A549 (cell line): ENCODE measurements at regions not wholly inside any gene's neighbourhood (a gene's known extent, or its start where the extent isn't known, plus 50 kb on each side); places are given as distances from the start of the nearest gene placed in this dataset.

Source experiments
- BCL3 ChIP-seq: fragments of >200 bp; sonication (Bioruptor Twin); formaldehyde crosslinking; IDR thresholded peaks from 3 replicates; pipeline ENCODE4 v1.6.1; 2016
- BHLHE40 ChIP-seq: IDR thresholded peaks from 2 replicates; pipeline ENCODE4 v1.6.1; 2012; ENCODE audit warnings: low read depth, low read length, inconsistent platforms
- CBX2 ChIP-seq: fragments of 200-600 bp; sonication (generic); IDR thresholded peaks from 2 replicates; pipeline ENCODE4 v1.6.1; 2016; ENCODE audit warnings: low read depth, mild to moderate bottlenecking, borderline replicate concordance
- CBX8 ChIP-seq: fragments of 200-600 bp; sonication (generic); IDR thresholded peaks from 2 replicates; pipeline ENCODE4 v1.6.1; 2016
- CHD4 ChIP-seq: fragments of 200-600 bp; sonication (generic); IDR thresholded peaks from 2 replicates; pipeline ENCODE4 v1.6.1; 2016; ENCODE audit warnings: antibody characterized with exemption, mild to moderate bottlenecking, borderline replicate concordance
- E2F6 ChIP-seq: IDR thresholded peaks from 2 replicates; pipeline ENCODE4 v1.6.1; 2012; ENCODE audit warnings: low read depth, borderline replicate concordance
- ELK1 ChIP-seq: fragments of 150-350 bp; IDR thresholded peaks from 2 replicates; pipeline ENCODE4 v1.6.1; 2014; ENCODE audit warnings: low read depth, mild to moderate bottlenecking, low read length
- EP300 ChIP-seq, 2 experiments: fragments of >200 bp; sonication (Bioruptor Twin); formaldehyde crosslinking; IDR thresholded peaks; 2 replicates in 1 of 2; 3 replicates in 1 of 2; pipeline ENCODE4 v1.6.1; 2016 to 2017
- ESRRA ChIP-seq: fragments of 150-350 bp; IDR thresholded peaks from 2 replicates; pipeline ENCODE4 v1.6.1; 2014; ENCODE audit warnings: mild to moderate bottlenecking, low read length, borderline replicate concordance
- FOXS1 ChIP-seq: fragments of 250-450 bp; sonication (Bioruptor Pico); IDR thresholded peaks from 2 replicates; pipeline ENCODE4 v1.5.0; 2020; ENCODE audit warnings: mild to moderate bottlenecking, moderate library complexity
- GATA3 ChIP-seq: IDR thresholded peaks from 2 replicates; pipeline ENCODE4 v1.6.1; 2012; ENCODE audit warnings: borderline replicate concordance
- HDAC2 ChIP-seq: fragments of 200-600 bp; sonication (generic); IDR thresholded peaks from 2 replicates; pipeline ENCODE4 v1.6.1; 2016
- HEYL ChIP-seq: fragments of 250-450 bp; sonication (Bioruptor Pico); IDR thresholded peaks from 2 replicates; pipeline ENCODE4 v1.8.0; 2021; ENCODE audit warnings: mild to moderate bottlenecking, moderate library complexity
- HOXB5 ChIP-seq: fragments of 250-450 bp; sonication (Bioruptor Pico); IDR thresholded peaks from 2 replicates; pipeline ENCODE4 v1.5.0; 2020; ENCODE audit warnings: mild to moderate bottlenecking, moderate library complexity
- KDM1A ChIP-seq: fragments of 200-600 bp; sonication (generic); IDR thresholded peaks from 2 replicates; pipeline ENCODE4 v1.6.1; 2016; ENCODE audit warnings: low read depth, mild to moderate bottlenecking
- MAFK ChIP-seq: fragments of 450-650 bp; IDR thresholded peaks from 2 replicates; pipeline ENCODE4 v1.6.1; 2014; ENCODE audit not compliant: partially characterized antibody
- MYC ChIP-seq: IDR thresholded peaks from 2 replicates; pipeline ENCODE4 v1.6.1; 2012; ENCODE audit warnings: mild to moderate bottlenecking, inconsistent platforms, low read length, improper control_type of control experiment, borderline replicate concordance
- NPAS2 ChIP-seq: fragments of 250-450 bp; sonication (Bioruptor Pico); IDR thresholded peaks from 2 replicates; pipeline ENCODE4 v1.8.0; 2022; ENCODE audit warnings: mild to moderate bottlenecking, moderate library complexity, borderline replicate concordance
- NR3C1 ChIP-seq: fragments of >200 bp; sonication (Bioruptor Twin); formaldehyde crosslinking; IDR thresholded peaks from 3 replicates; pipeline ENCODE4 v1.6.1; 2017
- PBX3 ChIP-seq: IDR thresholded peaks from 2 replicates; pipeline ENCODE4 v1.6.1; 2012
- PHF8 ChIP-seq: fragments of 200-600 bp; sonication (generic); IDR thresholded peaks from 2 replicates; pipeline ENCODE4 v1.6.1; 2016; ENCODE audit warnings: low read depth, mild to moderate bottlenecking, antibody characterized with exemption, moderate library complexity, borderline replicate concordance
- POLR2AphosphoS2 ChIP-seq: conservative IDR thresholded peaks from 2 replicates; pipeline ENCODE4 v1.6.1; 2012; ENCODE audit warnings: low read length, improper control_type of control experiment, inconsistent platforms
- RAD21 ChIP-seq, 2 experiments: fragments of >200 bp in 1 of 2; sonication (Bioruptor Twin) in 1 of 2; formaldehyde crosslinking in 1 of 2; IDR thresholded peaks in 1 of 2; conservative IDR thresholded peaks in 1 of 2; 2 replicates in 1 of 2; 3 replicates in 1 of 2; pipeline ENCODE4 v1.6.1; 2012 to 2018; ENCODE audit warnings: inconsistent platforms in 1 of 2
- RCOR1 ChIP-seq: fragments of 150-350 bp; IDR thresholded peaks from 2 replicates; pipeline ENCODE4 v1.6.1; 2014; ENCODE audit warnings: antibody characterized with exemption, low read length, low read depth
- SREBF2 ChIP-seq: fragments of 450-650 bp; IDR thresholded peaks from 2 replicates; pipeline ENCODE4 v1.6.1; 2014; ENCODE audit warnings: mild to moderate bottlenecking, moderate library complexity
- TFCP2L1 ChIP-seq: fragments of 250-450 bp; sonication (Bioruptor Pico); IDR thresholded peaks from 2 replicates; pipeline ENCODE4 v1.5.0; 2021; ENCODE audit warnings: mild to moderate bottlenecking
- TP53 ChIP-seq: fragments of 250-450 bp; sonication (Bioruptor Pico); IDR thresholded peaks from 2 replicates; pipeline ENCODE4 v1.5.0; 2021; ENCODE audit warnings: mild to moderate bottlenecking, moderate library complexity
- USF2 ChIP-seq: fragments of 450-650 bp; IDR thresholded peaks from 2 replicates; pipeline ENCODE4 v1.6.1; 2014; ENCODE audit warnings: antibody characterized with exemption
- ZFP36 ChIP-seq: fragments of 450-650 bp; IDR thresholded peaks from 2 replicates; pipeline ENCODE4 v1.6.1; 2014; ENCODE audit warnings: borderline replicate concordance; ENCODE audit not compliant: partially characterized antibody

- TF ChIP-seq HDAC2 (no peak), PHF8 (no peak), NPAS2 (CRISPR knock-in tag) (no peak), BCL3 (no peak), RCOR1 (no peak), CBX2 (no peak), HEYL (CRISPR knock-in tag) (no peak), KDM1A (no peak), USF2 (no peak), ZFP36 (no peak), SREBF2 (no peak), RAD21 (conservative IDR thresholded peaks at IDR 0.05 in 1 of 2, IDR thresholded peaks at IDR 0.05 in 1 of 2) (peak in 1 of 2 experiments; percentile 41; a peak in 3 of 5 replicates), CHD4 (no peak), FOXS1 (CRISPR knock-in tag) (no peak), MYC (no peak), TP53 (CRISPR knock-in tag) (no peak), GATA3 (peak; percentile 57; the same call in 1 of the 2 replicates), PBX3 (no peak), MAFK (no peak), POLR2AphosphoS2 (no peak), TFCP2L1 (no peak), HOXB5 (CRISPR knock-in tag) (no peak), CBX8 (no peak), ESRRA (no peak), E2F6 (no peak), BHLHE40 (no peak), NR3C1 (no peak), ELK1 (no peak), EP300 (IDR thresholded peaks at IDR 0.05) (peak; percentile 50 to 68; a peak in 2 of 5 replicates)
These were observed 539.5 kb upstream of the FZD8 start (continued) for GRCh38 chr10:36181426-36182178.
